ENCODE measurements at regions not wholly inside any gene's neighbourhood (a gene's known extent, or its start where the extent isn't known, plus 50 kb on each side); places are given as distances from the start of the nearest gene placed in this dataset.

GRCh38 chr1:115176189-115176588 is 86.9 kb upstream of the TSPAN2 start:
- Histone ChIP-seq H3K27ac (ENCODE audit: low read depth in 2 of 2, low read length in 2 of 2) (no peak overlapping the region), H3K9ac (ENCODE audit: low read length in 3 of 3) (no peak overlapping the region), H3K36me3 (ENCODE audit: control insufficient read depth in 2 of 3, insufficient read depth in 3 of 3, low read length in 3 of 3) (no peaks in the 10 kb centered on the region), H3K4me1 (ENCODE audit: control insufficient read depth in 2 of 3, insufficient read depth in 2 of 3, low read depth in 1 of 3, low read length in 3 of 3) (no peaks in the 10 kb centered on the region), H3K9me3 (ENCODE audit: control insufficient read depth in 2 of 3, insufficient read depth in 1 of 3, low read length in 3 of 3) (no peaks in the 10 kb centered on the region), H3K4me3 (ENCODE audit: low read length in 3 of 3) (no peak overlapping the region), H3K27me3 (ENCODE audit: control insufficient read depth, insufficient read depth, low read length) (no peaks in the 10 kb centered on the region)
- FAIRE-seq (no peak), DNase-seq (no peak)
- intact Hi-C loops (cut with DNase I), result no loop called here
- TF ChIP-seq CTCF (IDR thresholded peaks at IDR 0.05; ENCODE audit: borderline replicate concordance, extremely low read depth, insufficient read depth), result no peak

GRCh38 chr1:115175596-115175995 is 86.3 kb upstream of the TSPAN2 start:
- FAIRE-seq, result no peak
- intact Hi-C loops (cut with DNase I), result no loop called here

GRCh38 chr1:115173151-115173550 is 83.8 kb upstream of the TSPAN2 start:
- Histone ChIP-seq H3K9ac (ENCODE audit: low read length in 3 of 3) (no peak overlapping the region), H3K27me3 (ENCODE audit: control insufficient read depth, insufficient read depth, low read length) (no peaks in the 10 kb centered on the region), H3K4me3 (ENCODE audit: low read length in 3 of 3) (no peak overlapping the region), H3K27ac (ENCODE audit: low read depth in 2 of 2, low read length in 2 of 2) (no peak overlapping the region), H3K36me3 (ENCODE audit: control insufficient read depth in 2 of 3, insufficient read depth in 3 of 3, low read length in 3 of 3) (no peaks in the 10 kb centered on the region), H3K9me3 (ENCODE audit: control insufficient read depth in 2 of 3, insufficient read depth in 1 of 3, low read length in 3 of 3) (no peaks in the 10 kb centered on the region), H3K4me1 (ENCODE audit: control insufficient read depth in 2 of 3, insufficient read depth in 2 of 3, low read depth in 1 of 3, low read length in 3 of 3) (no peaks in the 10 kb centered on the region)
- DNase-seq, result no peak
- no peak for TF ChIP-seq CTCF (IDR thresholded peaks at IDR 0.05; ENCODE audit: borderline replicate concordance, extremely low read depth, insufficient read depth)
- intact Hi-C loops (cut with DNase I), result no loop called here
- FAIRE-seq, result no peak

More at GRCh38 chr1:115175596-115175995, 86.3 kb upstream of the TSPAN2 start:
- Histone ChIP-seq H3K36me3 (ENCODE audit: control insufficient read depth in 2 of 3, insufficient read depth in 3 of 3, low read length in 3 of 3) (no peaks in the 10 kb centered on the region), H3K27ac (ENCODE audit: low read depth in 2 of 2, low read length in 2 of 2) (no peak overlapping the region), H3K9me3 (ENCODE audit: control insufficient read depth in 2 of 3, insufficient read depth in 1 of 3, low read length in 3 of 3) (no peaks in the 10 kb centered on the region), H3K4me3 (ENCODE audit: low read length in 3 of 3) (no peak overlapping the region), H3K9ac (ENCODE audit: low read length in 3 of 3) (no peak overlapping the region), H3K27me3 (ENCODE audit: control insufficient read depth, insufficient read depth, low read length) (no peaks in the 10 kb centered on the region), H3K4me1 (ENCODE audit: control insufficient read depth in 2 of 3, insufficient read depth in 2 of 3, low read depth in 1 of 3, low read length in 3 of 3) (no peaks in the 10 kb centered on the region)
- TF ChIP-seq CTCF (IDR thresholded peaks at IDR 0.05; ENCODE audit: borderline replicate concordance, extremely low read depth, insufficient read depth), result no peak
- DNase-seq, result no peak

- Histone ChIP-seq H3K9ac (ENCODE audit: low read length in 3 of 3) (no peak overlapping the region), H3K4me3 (ENCODE audit: low read length in 3 of 3) (no peak overlapping the region), H3K9me3 (ENCODE audit: control insufficient read depth in 2 of 3, insufficient read depth in 1 of 3, low read length in 3 of 3) (no peaks in the 10 kb centered on the region), H3K36me3 (ENCODE audit: control insufficient read depth in 2 of 3, insufficient read depth in 3 of 3, low read length in 3 of 3) (no peaks in the 10 kb centered on the region), H3K27ac (ENCODE audit: low read depth in 2 of 2, low read length in 2 of 2) (no peak overlapping the region), H3K4me1 (ENCODE audit: control insufficient read depth in 2 of 3, insufficient read depth in 2 of 3, low read depth in 1 of 3, low read length in 3 of 3) (no peaks in the 10 kb centered on the region), H3K27me3 (ENCODE audit: control insufficient read depth, insufficient read depth, low read length) (no peaks in the 10 kb centered on the region)
- TF ChIP-seq CTCF (IDR thresholded peaks at IDR 0.05; ENCODE audit: borderline replicate concordance, extremely low read depth, insufficient read depth), result no peak
- DNase-seq (no peak), FAIRE-seq (no peak)
- intact Hi-C loops (cut with DNase I), result no loop called here
These were observed 83.0 kb upstream of the TSPAN2 start for GRCh38 chr1:115172270-115172669.

All from kidney (tissue), 13 donors.